Stimulated activated CD4-positive, alpha-beta T cell treated with anti-CD3 and anti-CD28 coated beads, Interleukin-2, amount 100 ng/mL, for 24 hours (primary cell): ENCODE measurements at regions not wholly inside any gene's neighbourhood (a gene's known extent, or its start where the extent isn't known, plus 50 kb on each side); places are given as distances from the start of the nearest gene placed in this dataset.

Experiments
- DNase-seq, 2 donors: peaks; one replicate each; pipeline ENCODE4 v3.0.0-alpha.2; 2020

DNA sequence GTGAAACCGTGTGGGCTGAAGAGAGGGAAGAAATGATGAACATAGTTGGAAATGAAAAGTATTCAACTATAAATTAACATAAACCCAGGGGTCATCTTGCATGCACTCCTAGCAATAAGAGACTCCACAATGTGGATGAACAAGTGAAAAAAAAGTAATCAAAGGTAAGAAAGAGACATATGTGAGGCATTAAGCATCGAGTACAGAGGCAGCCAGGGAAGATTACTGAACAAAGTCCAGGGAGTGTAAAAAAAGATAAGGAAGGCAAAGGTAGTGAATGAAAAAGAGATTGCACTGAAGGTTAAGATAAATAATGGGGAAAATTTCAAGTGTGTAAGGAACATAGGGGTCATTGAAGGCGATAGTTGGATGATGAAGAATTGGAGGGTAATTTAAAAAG is 330.8 kb upstream of the PROX1 start:
- DNase-seq: no peak

DNA sequence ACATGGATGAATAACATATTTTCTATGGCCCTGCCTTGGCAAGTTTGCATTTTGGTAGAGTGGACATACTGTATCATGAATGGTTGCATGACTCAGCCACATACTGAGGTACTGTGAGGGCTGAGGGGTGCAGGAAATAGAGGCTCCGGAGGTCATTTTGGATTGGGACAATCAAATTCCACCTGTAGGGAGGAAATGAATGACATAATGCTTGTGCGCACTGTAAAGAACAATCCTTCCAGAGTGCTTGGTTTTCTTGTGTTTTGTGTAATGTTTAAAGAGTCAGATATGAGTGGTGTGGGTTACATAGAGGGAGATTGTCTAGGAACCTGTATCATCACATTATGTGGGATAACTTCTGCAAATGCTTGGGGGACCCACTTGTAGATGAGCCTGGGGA is 329.9 kb upstream of the PROX1 start:
- DNase-seq: no peak

DNA sequence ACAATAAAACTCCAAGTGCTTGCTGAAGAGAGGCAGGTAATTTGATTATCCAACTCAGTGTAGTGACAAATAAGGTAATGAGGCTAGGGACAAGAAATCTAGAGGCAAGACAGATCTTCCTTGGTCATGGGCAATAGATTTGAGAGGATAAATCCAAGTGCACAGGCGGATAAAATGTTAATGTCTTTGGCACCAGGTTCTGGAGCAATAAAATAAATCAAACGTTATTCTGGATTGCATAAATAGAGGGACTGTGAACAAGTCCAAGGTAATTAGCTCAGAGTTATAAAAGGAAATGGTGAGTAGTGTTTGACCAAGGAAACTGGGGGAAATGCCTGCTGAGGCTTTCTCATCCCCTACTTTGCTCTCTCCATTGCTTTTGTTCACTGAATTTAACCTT is 329.3 kb upstream of the PROX1 start:
- no peak for DNase-seq

DNA sequence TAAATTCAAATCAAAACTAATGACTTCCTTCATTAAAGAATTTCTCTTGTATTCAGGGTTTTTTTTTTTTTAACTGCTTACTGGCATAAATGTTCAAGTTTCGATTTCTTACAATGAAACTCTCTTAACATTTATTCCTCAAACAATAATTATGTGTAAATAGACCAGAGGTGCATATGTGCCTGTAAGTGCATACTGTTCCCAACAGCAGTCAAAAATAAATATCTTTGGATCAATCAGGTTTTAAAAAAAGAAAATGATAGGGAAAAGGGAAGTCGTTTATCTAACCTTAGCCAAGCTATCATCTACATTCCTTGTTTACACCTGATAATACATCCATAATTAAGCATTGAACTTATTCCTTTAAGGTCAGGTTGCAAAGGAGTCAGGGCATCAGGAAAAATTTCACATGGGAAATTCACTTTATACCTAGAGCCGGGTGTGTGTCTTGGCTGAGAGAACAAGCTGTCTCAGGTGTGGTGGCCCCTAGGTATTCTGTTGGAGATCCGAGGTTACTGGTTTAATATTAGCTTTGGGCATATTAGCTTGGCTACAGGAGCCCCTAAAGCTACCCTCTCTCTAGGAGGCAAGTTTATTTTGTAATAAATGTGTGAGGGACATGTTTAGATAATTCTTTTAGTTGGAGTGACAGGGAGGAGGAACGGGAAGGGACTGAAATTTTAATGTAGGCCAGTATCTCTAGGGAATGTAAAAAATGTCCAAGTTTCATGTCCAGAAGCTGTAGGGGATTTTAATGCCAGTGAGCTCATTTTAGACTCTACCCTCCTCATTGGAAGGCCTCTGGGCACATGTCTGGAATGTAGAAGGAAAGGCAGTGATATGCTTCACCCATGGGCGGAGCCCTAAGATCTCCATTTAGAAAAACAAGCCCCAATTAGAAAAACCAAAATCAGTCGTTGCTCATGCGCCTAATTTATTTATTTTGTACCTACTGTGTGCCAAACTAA is 327.9 kb upstream of the PROX1 start:
- DNase-seq: no peak

DNA sequence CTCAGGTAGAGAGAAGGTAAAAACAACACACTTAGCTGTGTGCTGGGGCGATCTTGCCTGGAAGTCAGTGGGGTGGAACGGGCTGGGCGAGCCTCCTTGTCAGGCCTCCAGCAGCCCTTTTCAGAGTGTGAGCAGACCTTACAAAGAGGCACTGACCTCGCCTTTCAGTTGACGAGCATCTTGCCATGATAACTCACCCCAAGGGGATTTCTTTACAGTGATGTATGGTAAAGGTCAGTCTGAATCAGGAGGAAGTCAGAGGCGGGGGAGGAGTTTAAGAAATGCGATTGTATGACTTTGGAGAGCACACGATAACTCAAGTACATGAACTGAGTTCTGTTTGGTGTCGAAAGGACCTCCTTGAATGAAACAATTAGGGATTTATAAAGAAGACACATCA is 326.5 kb upstream of the PROX1 start:
- no peak for DNase-seq

DNA sequence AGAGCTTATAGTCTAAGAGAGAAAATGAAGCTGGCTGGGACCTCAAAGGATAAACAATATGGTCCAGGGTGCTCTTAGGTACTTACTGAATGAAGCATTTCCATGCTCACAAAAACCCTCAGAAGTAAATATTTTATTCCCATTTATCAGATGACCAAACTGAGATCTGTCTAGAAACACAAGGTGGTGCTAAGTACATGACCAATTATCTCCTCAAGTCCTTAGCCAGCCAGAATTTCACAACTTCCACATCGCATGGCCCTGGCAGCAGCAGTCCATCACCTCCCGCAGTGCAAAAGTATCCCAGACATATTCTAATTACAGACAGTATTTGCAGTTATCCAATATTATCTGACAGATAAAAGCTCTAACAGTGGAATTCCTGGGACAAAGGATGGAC is 321.7 kb upstream of the PROX1 start:
- DNase-seq: no peak

DNA sequence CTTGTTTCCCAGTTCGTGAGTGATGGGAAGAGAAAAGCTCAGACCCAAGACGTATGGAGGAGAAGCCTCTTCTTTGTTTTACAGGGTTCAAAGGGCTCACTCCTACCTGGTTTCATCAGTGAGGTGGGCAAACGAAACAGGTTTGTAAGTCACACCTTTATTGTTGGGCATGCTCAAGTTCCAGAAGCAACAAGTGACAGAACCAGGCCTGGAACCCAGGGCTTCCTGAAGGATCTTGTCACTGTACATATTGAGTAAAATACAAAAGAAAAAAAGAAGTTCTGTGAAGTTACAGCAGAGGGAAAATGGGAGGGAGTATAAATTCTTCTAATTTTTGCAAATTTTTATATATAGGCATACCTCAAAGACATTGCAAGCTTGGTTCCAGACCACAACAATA is 320.9 kb upstream of the PROX1 start:
- no peak for DNase-seq

DNA sequence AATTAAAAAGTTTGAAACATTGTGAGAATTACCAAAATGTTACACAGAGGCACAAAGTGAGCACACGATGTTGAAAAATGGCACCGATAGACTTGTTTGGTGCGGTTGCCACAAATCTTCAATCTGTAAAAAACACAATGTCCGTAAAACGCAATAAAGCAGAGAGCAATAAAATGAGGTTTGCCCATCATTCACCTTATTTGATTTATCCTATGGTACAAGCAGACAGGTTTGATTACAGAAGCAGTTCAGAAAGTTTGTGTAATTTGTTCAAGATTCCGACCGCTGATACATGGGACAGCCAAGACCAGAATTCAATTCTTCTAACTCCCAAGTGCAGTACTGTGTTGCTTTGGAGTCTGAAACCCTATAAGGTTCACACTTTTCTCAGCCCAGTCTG is 318.3 kb upstream of the PROX1 start:
- DNase-seq: no peak

DNA sequence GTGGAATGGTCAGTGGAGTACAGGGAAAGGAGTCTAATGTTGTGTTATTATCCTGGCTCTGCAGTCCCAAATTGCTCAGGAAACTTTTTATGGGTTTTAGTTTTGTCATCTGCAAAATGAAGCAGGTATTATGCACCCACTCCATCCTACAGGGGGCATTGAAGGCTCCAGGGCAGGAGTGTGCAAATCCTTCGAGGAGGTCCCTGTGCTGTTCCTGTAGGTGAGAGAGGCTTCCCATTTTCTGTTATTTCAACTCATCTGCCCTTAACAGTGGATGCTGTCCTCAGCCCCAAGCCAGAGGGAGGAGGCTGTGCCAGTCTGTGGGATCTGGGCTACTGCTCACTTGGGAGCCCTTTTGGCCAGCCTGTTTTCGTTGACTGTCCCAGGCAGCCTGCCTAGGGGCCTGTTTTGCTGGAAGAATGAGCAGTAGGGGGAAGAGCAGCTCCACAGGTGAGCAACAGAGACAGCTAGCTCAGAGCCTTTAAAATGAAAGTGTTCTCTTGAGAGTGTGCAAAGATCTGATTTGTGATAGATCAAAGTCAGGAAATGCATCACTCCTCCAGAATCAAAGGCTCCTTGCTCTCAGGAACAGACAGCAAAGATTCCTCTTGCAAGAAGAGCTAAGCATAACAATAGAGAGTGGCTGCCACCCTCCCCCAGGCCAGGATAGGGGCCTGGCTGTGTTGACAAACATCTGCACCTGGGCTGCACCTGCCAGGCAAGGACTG is 317.6 kb upstream of the PROX1 start:
- DNase-seq: no peak

DNA sequence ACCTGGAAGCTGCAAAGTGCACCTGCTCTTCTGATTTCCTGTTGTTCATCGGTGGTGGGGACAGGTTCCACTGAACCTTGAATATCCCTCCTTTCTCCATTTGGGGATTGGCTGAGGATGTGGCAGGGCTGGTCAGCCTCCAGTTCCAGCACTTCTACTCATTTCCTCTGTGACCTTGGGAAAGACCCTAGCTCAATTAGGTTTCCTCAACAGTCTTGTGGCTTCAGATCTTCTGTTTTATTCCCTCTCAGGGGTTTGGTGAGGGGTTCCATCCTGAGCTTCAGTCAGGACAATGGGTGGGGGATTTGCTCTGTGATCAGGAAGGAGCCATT is 317.1 kb upstream of the PROX1 start:
- DNase-seq: no peak

DNA sequence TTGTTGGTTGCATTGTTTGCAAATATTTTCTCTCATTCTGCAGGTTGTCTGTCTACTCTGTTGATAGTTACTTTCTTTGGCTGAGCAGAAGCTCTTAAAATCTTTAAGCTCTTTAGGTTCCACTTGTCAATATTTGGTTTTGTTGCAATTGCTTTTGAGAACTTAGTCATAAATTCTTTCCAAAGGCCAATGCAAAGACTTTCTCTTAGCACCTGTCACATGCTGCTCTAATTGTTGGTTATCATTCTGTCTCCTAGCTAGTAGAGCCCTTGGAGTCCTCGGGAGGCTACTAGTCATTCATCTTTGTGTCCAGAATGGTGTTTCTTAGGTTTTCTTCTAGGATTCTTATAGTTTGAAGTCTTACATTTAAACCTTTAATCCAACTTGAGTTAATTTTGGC is 312.7 kb upstream of the PROX1 start:
- DNase-seq: no peak

DNA sequence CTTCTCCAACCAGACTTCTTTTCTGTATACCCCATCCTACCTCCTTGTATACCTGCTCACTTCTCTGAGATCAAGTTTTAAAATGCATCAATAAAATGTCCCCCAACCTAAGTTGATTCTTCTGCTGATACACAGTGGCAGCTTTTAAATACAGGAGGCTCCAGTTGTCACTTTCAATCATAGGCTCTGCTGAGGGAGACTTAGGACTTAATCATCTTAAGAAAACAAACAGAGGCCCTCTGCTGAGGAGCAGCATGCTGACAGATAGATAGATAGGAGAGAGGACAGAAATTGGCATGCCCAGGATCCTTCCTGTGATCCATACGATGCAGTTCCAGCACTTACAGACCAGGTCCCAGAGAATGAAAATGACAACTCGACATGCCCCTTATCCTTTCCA is 311.0 kb upstream of the PROX1 start:
- DNase-seq: no peak

DNA sequence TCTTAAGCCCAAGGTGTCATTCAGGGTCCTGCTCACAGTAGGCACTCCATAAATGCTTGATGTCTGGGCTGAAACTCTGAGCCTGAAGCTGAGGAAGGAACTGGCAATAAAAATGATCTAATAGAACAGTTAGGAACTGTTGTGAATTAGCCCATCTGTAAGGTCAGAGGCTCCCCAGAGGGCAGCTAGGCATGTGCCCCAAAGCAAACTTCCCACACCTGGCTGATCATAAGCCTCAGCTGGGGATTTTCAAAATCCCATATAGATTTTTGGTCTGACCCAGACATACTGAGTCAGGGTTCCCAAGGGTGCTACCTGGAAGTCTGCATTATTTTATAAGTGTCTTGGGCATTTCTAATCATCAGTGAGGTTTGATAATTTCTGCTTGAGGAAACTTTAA is 309.4 kb upstream of the PROX1 start:
- DNase-seq: no peak

DNA sequence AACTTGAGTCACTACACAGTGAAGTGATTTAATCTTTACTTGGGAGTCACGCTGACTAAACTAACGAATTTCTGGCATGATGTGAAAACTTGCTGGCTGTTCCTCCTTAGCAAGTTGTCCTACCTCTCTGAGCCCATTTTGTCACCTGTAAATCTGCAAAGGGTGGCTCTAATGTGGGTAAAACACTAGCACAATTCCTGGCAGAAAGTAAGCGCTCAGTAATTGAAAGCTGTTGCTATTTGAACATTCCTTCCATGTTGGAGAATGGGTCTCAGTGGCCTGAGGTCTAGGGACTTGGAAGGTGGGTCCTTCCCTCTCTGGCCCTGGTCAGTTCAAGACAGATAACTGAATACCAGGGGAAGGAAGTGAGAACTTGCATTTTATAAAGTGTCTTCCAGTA is 309.0 kb upstream of the PROX1 start:
- no peak for DNase-seq

DNA sequence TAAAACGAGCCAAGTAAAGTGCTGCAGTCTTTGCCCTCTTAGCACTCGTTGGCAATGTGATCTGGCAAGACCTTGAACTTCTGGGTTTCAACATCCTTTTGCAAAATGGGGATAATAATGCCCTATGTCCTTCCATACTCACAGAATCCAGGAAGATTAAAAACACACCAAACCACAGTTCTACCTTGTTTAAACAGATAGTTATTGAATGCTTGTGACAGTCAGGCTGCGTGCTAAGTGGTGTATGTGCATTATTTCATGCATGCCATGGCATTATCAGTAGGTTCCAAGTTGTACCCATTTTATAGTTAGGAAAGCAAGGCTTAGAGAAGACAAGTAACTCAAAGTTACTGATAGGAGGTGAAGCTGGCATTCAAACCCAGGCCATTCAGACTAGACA is 308.6 kb upstream of the PROX1 start:
- DNase-seq: no peak

DNA sequence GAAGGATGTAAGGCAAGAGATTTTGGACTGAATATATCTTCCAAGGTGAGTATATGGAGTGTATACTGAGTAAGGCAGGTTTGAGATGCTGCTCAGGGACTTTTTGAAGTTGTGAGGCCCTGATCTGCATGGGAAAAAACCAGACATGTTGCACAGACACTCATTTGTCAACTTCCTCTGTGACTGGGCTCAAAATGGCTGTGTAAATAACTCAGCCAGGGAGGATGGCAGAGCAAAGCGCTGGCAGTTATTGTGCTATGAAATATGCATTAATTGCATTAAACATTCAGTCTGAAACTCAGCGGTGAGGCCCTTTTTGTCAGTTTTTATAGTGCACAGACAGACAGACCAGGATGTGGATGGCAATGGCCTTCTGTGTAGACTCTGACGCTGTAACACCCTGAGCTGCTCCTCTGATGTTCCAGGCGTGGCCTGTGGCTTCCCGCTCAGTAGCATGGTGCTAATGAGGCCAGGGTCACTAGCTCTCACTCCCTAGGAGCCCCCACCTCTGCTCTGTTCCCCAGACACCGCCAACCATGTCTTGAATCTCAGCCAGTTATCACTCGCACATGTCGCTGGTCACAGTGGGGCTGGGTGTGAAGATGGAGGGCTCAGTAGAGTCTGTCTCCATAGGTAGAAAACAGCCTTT is 307.0 kb upstream of the PROX1 start:
- DNase-seq: no peak

DNA sequence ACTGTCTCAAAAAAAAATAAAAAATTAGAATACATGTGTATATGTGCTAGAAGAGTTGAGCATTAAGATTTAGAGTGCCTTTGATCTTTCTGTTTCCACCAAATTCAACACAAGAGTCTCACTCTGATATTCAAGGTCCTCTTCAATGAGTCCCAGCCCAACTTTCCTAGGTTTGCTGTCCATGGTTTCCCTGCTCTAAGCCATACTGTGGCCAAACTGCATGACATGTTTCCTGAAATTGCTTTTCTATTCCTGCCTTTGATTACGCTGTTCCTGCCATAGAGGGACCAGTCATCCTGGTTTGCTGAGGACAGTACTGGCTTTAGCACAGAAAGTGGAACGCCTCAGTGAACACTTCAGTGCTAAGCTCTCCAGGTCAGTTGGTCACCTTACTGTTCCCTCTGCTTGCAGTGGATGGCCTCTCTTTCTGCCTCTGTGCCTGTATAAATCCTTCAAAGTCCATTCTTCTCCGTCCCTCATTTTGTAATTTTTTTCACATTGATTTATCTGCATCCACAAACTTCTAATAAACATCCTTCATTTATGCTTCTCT is 305.9 kb upstream of the PROX1 start:
- no peak for DNase-seq

DNA sequence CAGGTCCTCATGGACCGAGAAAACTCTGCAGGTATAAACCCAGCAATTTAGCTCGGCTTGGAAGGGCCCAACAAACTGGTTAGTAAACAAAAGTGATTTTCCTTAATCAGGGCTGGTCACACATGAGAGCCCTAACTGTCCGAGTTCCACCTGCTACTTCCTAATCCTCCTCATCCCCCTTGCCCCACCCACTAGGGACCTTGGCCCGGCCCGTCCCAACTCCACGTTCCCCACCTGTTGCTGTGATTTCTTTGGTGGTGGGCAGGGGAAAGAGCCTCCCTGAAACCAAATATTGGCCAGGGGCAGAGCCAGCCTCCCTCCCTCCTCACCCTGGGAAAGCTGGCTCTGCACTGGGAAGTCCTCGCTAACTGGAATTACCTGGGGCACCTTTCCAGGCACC is 304.2 kb upstream of the PROX1 start:
- DNase-seq: no peak

DNA sequence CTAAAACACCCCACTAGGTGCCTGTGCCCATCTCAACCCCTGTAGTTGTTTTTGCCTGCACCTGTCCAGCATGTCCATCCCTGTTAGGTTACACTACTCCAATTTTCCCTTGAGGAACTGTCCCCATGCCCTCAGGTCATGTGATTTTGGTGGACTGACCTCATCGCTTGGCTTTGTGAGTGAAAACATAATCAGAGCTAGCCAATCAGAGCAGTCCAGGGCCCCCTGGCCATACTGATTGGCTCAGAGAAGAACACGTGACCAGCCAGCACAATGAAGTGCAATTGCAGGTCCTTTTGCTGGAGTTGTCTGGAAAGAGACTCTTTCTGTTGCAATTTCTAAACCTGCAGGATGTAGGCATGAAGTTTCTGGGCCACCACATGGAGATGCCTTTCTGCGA is 303.3 kb upstream of the PROX1 start:
- no peak for DNase-seq

DNA sequence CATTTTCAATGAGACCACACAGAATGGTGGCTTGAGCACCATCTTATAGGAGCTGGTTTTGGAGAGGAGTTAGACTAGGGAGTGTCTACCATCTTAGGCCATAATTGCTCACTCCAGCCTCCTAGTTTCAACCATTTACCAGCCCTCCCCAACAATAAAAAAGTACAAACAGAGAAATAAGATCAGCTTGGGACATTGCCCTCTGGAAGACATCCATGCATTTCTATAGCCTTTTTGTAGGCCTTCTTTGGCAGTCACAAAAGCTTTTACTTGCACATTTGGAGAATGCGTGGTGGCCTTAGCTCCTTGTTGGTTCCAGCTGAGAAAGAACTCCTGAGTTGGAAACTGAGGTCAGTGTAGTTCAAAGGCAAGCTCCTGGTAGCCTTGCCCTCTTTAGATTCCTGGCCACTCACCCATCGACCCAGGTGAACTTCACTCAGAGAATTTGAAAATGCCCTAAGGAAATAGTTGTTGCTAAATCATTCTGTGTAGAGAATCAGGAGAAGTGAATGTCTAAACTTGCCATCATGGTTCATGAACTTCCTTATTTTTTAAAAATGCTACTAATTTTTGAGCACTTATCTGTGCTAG is 301.7 kb upstream of the PROX1 start:
- no peak for DNase-seq

DNA sequence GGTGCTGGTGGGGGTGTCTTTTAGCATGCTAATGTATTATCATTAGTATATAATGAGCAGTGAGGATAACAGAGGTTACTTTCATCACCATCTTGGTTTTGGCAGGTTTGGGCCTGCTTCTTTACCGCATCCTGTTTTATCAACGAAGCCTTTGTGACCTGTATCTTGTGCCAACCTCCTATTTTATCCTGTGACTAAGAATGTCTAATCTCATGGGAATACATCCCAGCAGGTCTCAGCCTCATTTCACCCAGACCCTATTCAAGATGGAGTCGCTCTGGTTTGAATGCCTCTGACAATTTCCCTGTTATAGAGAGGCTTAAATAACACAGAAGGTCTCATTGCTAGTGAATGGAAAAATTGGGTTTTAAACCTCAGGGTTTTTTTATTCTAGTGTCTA is 300.8 kb upstream of the PROX1 start:
- DNase-seq: no peak

DNA sequence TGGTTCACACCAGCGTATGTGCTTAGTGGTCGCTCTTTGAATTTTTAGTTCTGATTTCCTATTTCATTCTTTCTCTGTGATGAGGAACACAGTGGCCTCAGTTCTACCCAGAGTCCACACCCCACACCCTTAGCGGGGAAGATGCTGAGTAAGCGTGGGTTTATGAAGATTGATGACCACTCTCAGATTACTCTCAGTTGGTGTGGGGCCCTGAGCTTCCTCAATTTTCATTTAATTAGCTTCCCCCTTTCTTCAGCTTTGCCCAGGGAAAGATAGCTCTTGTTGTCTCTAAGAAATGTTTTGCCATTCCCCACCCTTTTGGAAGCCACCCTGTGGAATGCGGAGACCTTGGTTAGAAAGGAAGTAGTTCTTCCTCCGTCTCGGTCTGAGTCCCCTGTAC is 299.9 kb upstream of the PROX1 start:
- no peak for DNase-seq

DNA sequence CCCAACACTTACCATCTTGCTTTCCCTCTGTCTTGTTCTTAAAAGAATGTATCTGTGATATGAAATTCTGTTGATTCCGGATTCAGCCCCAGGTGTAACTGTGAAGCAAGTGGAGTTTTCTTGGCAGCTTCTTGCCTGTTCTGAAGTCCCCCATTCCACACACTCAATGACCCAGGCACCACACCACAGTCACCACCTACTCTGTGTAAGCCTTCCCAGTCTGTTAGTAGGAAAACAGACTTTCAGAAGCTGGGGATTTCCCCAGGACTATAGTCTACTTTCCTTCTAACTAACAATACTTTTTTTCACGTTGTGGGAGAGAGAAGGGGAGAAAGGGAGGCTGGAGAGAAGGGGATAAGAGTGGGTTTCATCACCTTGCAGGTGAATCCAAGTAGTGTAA is 299.1 kb upstream of the PROX1 start:
- no peak for DNase-seq
